ENCODE measurements at regions not wholly inside any gene's neighbourhood (a gene's known extent, or its start where the extent isn't known, plus 50 kb on each side); places are given as distances from the start of the nearest gene placed in this dataset.

DNA sequence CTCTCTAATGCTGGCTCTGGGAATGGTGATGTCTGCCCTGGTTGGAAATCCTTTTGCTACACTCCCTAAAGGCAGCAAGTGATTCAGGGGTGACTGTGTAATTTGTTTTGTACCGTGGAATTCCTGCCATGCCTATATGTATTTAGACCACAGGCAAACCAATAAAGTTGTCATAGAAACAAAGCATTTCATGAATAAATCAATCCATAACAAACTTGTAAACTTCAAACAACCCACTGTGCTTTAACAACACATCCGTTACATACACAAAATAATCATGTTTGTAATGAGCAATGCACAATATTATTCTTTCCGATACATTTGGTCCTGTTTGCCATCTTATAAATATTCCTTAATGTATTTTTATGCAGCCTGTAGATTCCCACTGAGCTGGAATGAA lies 330.3 kb upstream of the SNX7 start:
- Mint-ChIP-seq H3K36me3 (no peaks in the 10 kb centered on the region), H3K4me1 (no peaks in the 10 kb centered on the region), H3K4me3 (no peak overlapping the region), H3K9me3 (no peaks in the 10 kb centered on the region), H3K27ac (no peak overlapping the region), H3K27me3 (no peaks in the 10 kb centered on the region)
- no peak for DNase-seq
- CTCF ChIA-PET = no interaction called here

DNA sequence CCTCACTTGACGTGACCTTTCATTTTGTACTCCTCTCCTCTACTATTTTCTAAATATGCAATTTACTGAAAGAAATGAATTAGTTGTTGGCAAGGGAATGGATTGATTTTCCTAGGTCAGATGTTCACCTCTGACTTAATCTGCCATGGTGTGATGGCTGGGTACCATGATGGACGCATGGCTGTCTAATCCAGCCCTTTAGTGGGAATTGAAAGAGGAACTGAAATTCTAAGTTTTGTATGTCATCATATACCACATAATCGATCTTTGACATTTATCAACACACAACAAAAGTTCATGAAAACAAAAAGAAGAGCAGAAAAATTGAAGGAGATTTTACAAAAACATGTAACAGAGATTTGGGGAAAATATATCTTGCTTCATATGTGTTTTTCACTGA lies 331.3 kb upstream of the SNX7 start:
- H3K9me3 Mint-ChIP-seq = no peaks in the 10 kb centered on the region
- CTCF ChIA-PET = no interaction called here
- no peaks in the 10 kb centered on the region for H3K36me3 Mint-ChIP-seq
- no peak overlapping the region for H3K4me3 Mint-ChIP-seq
- no peak overlapping the region for H3K27ac Mint-ChIP-seq
- H3K4me1 Mint-ChIP-seq = no peaks in the 10 kb centered on the region
- no peaks in the 10 kb centered on the region for H3K27me3 Mint-ChIP-seq
- DNase-seq = no peak

DNA sequence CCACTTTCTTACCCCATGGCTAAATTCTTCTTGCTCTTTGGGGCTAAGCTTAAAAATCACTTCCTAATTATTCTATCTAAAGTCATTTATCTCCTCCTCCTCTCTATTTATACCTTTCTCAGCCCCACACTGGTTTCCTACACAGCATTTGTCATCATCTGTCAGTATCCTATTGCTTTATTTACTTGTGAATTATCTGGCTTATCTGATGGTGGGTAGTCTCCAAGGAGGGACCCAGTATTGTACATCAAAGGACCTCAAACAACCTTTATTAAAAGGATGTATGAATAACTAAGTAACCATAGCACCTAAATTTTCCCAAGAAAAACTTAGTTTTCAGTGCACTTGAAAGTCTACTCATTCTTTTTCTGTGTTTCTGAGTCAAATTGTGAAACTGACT lies 332.7 kb upstream of the SNX7 start:
- Mint-ChIP-seq H3K4me1 (peaks cover 5% of the 10 kb centered on the region), H3K4me3 (no peak overlapping the region), H3K27me3 (no peaks in the 10 kb centered on the region), H3K27ac (no peak overlapping the region), H3K9me3 (no peaks in the 10 kb centered on the region), H3K36me3 (no peaks in the 10 kb centered on the region)
- DNase-seq = no peak
- CTCF ChIA-PET = no interaction called here

DNA sequence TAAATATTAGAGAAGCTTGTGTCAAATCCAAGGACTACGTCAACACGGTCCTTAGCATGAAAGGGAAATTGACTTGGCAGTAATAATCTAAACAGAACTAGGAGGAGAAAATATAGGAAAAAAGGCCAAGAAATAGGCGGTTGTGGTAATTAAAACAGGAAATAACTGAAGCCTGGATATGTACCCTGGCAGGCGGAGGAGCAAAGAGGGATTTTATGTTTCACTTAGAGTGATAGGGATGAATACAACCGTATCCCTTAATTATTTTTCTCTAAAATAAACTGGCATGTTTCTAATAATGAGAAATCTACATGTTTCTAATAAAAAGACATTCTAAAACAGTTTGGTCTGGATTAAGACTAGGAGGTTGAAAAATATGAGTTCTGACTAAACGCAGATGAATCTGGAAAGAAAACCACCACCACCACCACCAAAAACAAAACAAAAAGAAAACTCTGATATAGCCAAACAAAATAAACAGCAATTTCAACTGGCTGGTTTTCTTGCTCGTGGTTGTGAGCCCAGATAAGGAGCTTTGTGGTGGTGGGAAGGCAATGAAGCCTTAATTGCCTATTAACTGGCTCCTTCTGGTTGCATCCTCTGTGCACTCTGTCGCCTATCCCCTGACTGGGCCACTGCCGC lies 334.2 kb upstream of the SNX7 start:
- H3K27me3 Mint-ChIP-seq = no peaks in the 10 kb centered on the region
- no peak overlapping the region for H3K27ac Mint-ChIP-seq
- CTCF ChIA-PET = no interaction called here
- no peaks in the 10 kb centered on the region for H3K36me3 Mint-ChIP-seq
- H3K4me3 Mint-ChIP-seq = no peak overlapping the region
- H3K9me3 Mint-ChIP-seq = no peaks in the 10 kb centered on the region
- no peak for DNase-seq
- peaks cover 10% of the 10 kb centered on the region for H3K4me1 Mint-ChIP-seq

DNA sequence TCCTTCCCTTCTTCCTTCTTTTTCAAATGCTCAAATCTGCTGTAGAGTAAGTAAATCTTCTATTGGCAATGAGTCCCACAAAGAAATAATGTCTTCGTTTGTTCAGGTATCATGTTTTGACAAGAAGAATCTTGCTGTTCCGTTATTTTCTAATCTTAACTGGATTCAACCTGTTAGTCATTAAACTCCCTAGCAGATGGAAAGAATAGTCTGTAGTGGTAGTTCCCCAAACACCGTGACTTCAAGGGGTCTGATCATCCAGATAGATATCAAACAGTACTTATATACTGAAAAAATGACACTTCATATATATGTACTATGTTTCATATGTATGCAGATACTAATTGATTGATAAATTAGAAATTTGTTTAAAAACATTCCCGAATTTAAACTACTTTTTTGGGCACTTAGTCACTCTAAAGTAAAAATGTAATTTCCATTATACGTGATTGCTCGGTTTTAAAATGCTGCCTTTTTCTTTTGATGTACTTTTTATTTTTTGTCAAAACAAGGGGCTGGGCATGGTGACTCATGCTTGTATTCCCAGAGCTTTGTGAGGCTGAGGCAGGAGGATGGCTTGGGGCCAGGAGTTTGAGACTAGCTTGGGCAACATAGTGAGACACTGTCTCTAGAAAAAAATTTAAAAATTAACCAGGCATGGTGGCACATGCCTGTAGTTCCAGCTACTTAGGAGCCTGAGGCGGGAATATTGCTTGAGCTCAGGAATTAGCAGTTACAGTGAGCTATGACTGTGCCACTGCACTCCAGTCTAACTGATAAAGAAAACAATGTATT lies 335.7 kb upstream of the SNX7 start:
- no peaks in the 10 kb centered on the region for H3K36me3 Mint-ChIP-seq
- H3K27me3 Mint-ChIP-seq = no peaks in the 10 kb centered on the region
- H3K4me3 Mint-ChIP-seq = no peak overlapping the region
- no peaks in the 10 kb centered on the region for H3K9me3 Mint-ChIP-seq
- H3K4me1 Mint-ChIP-seq = peaks cover 10% of the 10 kb centered on the region
- no peak for DNase-seq
- CTCF ChIA-PET = no interaction called here
- H3K27ac Mint-ChIP-seq = no peak overlapping the region

DNA sequence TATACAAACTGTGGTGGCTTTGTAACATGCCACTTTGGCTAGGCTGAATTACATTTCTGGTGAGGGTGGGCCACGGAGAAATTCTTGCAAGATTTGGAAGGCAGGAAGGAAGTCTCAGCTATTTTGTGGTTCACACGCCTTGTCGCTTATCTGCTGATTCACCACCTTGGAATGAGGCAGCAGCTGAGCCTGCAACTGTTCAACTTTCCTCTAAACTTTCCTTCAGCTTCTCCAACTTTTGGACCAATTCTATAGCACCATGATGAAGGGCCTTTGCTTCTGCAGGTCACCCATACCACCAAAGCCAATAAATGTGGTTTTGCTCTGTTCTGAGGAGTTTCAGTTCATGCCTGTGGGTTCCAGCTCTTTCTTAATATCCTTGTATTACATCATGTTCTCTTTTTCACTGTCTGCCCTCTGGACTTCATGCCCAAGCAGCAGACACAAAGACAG lies 337.6 kb upstream of the SNX7 start:
- H3K36me3 Mint-ChIP-seq = no peaks in the 10 kb centered on the region
- DNase-seq = no peak
- H3K27me3 Mint-ChIP-seq = no peaks in the 10 kb centered on the region
- no peak overlapping the region for H3K27ac Mint-ChIP-seq
- CTCF ChIA-PET = no interaction called here
- H3K9me3 Mint-ChIP-seq = no peaks in the 10 kb centered on the region
- H3K4me1 Mint-ChIP-seq = peaks cover 10% of the 10 kb centered on the region
- no peak overlapping the region for H3K4me3 Mint-ChIP-seq

DNA sequence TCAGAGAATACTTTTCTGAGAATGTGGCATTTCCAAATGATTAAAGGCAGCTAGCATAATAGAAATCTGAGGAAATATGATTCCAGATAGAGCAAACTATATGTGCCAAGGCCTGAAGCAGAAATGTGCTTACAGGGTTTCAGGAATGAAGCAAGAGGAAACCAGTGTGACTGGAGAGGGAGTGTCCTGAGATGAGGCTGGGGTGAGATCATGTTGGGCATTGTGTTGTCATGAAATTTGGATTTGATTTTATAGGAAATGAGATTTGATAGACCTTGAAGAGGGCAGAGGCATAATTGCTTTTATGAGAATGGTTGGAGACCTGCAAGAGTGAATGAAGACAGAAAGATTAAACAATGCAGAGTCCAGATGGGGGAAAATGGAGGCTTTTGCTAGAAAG lies 338.1 kb upstream of the SNX7 start:
- H3K4me3 Mint-ChIP-seq = no peak overlapping the region
- CTCF ChIA-PET = no interaction called here
- H3K27ac Mint-ChIP-seq = no peak overlapping the region
- no peaks in the 10 kb centered on the region for H3K27me3 Mint-ChIP-seq
- H3K36me3 Mint-ChIP-seq = no peaks in the 10 kb centered on the region
- no peaks in the 10 kb centered on the region for H3K9me3 Mint-ChIP-seq
- H3K4me1 Mint-ChIP-seq = peaks cover 10% of the 10 kb centered on the region
- no peak for DNase-seq

DNA sequence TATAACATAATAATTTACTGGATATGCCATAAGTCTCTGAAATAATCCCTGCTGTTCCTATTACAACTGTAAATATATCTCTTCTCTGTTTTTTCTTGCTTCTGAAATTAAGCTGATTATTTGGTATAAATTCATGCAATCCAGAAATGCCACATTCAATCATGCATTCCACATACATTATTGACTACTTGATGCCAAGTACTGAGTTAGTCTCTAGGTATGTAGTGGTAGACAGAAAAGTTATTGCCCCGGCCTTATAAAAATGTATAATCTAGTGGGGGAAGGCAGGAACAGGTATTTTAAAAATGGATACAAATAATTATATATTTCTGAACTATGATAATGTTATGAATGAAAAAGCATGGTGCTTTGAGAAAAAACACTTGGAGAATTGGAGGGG lies 338.6 kb upstream of the SNX7 start:
- DNase-seq = no peak
- CTCF ChIA-PET = no interaction called here
- peaks cover 10% of the 10 kb centered on the region for H3K4me1 Mint-ChIP-seq

DNA sequence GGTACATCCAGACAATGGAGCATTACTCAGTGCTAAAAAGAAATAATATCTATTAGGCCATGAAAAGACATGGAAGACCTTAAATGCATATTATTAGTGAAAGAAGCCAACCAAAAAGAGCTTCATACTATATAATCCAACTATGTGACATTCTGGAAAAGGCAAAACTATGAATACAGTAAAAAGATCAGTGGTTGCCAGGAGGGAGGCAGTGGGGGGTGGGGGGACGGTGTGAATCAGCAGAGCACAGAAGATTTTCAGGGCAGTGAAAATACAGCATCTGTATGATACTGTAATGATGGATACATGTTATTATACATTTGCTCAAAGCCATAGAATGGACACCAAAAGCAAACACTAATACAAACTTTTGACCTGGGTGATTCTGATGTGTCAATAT lies 339.4 kb upstream of the SNX7 start:
- Mint-ChIP-seq H3K27me3 (no peaks in the 10 kb centered on the region), H3K9me3 (no peaks in the 10 kb centered on the region), H3K36me3 (no peaks in the 10 kb centered on the region), H3K27ac (no peak overlapping the region), H3K4me1 (peaks cover 10% of the 10 kb centered on the region), H3K4me3 (no peak overlapping the region)
- DNase-seq = no peak
- CTCF ChIA-PET = no interaction called here

More for the DNA sequence above, 338.6 kb upstream of the SNX7 start:
- no peaks in the 10 kb centered on the region for H3K36me3 Mint-ChIP-seq
- no peak overlapping the region for H3K27ac Mint-ChIP-seq
- H3K9me3 Mint-ChIP-seq = no peaks in the 10 kb centered on the region
- H3K27me3 Mint-ChIP-seq = no peaks in the 10 kb centered on the region
- H3K4me3 Mint-ChIP-seq = no peak overlapping the region

DNA sequence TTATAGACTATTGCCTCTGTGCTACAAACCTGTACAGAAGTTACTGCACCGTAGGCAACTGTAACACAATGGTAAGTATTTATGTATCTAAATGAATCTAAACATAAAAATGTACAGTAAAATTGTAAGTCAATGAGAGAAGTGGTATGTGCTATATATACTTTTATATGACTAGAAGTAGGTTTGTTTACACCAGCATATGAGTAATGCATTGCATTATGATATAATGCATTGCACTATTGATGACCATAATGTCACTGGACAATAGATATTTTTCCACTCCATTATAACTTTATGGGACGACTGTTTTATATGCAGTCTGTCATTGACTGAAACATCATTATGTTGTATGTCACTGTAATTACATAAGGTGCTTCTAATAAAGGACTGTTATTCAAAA lies 340.3 kb upstream of the SNX7 start:
- peaks cover 10% of the 10 kb centered on the region for H3K4me1 Mint-ChIP-seq
- no peaks in the 10 kb centered on the region for H3K9me3 Mint-ChIP-seq
- H3K4me3 Mint-ChIP-seq = no peak overlapping the region
- H3K27ac Mint-ChIP-seq = no peak overlapping the region
- CTCF ChIA-PET = no interaction called here
- no peaks in the 10 kb centered on the region for H3K27me3 Mint-ChIP-seq
- H3K36me3 Mint-ChIP-seq = no peaks in the 10 kb centered on the region
- no peak for DNase-seq

DNA sequence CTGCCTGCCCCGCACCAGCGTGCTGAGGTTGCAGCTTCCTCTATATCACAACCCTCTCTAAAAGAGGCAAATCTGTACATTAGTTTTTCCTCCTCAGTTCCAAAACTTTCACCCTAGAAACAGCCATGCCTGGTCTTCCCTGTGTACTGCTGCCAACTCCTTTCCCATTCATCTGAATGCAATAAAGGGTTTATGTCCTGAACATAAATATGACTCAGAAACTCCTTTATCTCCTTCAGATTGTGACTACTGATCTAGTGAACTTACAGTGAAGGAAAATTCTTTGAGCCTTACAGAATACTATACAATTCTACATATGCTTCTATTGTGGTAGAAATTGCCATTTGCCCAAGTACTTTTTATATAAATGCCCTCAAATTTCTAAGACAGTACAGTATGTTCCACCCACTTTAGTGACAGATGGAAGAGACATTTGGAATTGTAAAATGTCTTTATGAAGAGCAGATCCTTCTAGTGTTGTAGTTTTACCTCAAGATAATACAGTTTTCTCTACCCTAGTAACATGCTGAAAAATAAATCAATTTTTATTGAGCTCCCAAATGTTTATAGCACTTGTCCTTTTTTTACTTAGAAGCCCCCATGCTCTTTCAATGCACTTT lies 345.1 kb upstream of the SNX7 start:
- no peak overlapping the region for H3K27ac Mint-ChIP-seq
- H3K4me3 Mint-ChIP-seq = no peak overlapping the region
- DNase-seq = no peak
- no peaks in the 10 kb centered on the region for H3K27me3 Mint-ChIP-seq
- H3K4me1 Mint-ChIP-seq = no peaks in the 10 kb centered on the region
- H3K36me3 Mint-ChIP-seq = no peaks in the 10 kb centered on the region
- CTCF ChIA-PET = no interaction called here
- H3K9me3 Mint-ChIP-seq = no peaks in the 10 kb centered on the region

DNA sequence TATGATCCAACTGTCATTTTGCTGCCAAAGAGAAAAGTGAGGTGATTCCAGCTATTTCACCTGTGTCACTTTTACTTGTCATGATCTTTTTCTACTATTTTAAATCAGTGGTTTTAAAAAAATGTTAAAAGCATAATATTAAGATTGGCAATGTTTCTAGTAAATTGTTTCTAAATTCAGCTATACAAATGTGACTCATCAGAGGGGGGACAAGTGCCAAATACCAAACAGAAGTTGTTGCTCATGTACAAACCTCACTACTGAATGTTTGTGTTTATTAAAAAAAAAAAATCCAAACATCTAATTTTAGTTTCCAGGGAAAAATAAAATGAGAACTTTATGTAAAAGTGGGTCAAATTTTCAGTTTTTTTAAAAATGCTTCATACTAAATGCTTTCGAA lies 346.2 kb upstream of the SNX7 start:
- no peaks in the 10 kb centered on the region for H3K9me3 Mint-ChIP-seq
- no peaks in the 10 kb centered on the region for H3K4me1 Mint-ChIP-seq
- CTCF ChIA-PET = no interaction called here
- no peaks in the 10 kb centered on the region for H3K27me3 Mint-ChIP-seq
- DNase-seq = no peak
- H3K4me3 Mint-ChIP-seq = no peak overlapping the region
- no peak overlapping the region for H3K27ac Mint-ChIP-seq
- H3K36me3 Mint-ChIP-seq = no peaks in the 10 kb centered on the region

DNA sequence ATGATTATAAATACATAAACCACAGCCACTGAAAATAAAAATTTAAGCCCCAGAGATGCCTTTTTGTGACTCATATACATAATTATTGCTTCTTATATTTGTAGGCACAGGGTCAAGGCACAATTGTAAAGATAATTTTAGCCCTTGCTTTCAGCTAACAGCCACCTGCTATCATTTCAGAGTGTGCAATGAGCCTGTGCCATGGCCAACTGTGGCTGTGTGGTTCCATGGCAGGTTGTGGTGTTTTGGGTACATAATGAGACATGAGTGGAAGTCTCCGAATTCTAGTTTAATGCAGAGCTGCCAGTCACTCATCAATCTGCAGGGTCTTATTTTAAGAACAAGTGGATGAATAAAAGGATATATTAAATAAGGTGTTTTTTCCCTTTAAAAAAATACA lies 346.9 kb upstream of the SNX7 start:
- Mint-ChIP-seq H3K27ac (no peak overlapping the region), H3K9me3 (no peaks in the 10 kb centered on the region), H3K27me3 (no peaks in the 10 kb centered on the region), H3K4me3 (no peak overlapping the region), H3K36me3 (no peaks in the 10 kb centered on the region), H3K4me1 (no peaks in the 10 kb centered on the region)
- DNase-seq = no peak
- CTCF ChIA-PET = no interaction called here

DNA sequence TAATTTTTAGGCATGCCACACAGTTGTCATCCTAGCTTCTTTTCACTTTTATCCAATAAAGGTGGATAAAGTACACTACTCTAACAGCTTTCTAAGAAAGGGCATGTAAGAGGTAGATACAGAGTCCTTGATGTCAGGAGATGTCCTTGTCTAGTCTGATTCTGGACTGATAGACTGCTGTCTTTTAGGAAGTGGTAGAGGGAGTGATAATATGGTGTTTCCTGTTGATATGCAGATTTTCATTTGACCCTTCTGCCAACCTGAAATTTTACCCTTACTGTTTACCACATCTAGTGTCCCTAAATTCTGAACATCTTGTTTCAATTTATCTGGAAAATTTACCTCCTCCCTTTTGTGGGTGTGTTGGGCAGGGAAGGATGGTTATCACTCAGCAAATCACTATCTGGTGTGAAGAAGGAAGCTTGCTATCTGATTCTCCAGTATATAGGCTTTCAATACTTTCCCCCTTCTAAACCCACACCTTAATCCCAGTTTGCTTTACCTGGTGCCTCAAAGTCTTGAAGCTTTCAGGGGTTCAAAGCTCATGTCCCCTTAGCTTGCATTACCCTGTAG lies 354.9 kb upstream of the SNX7 start:
- no peak for DNase-seq
- no peak overlapping the region for H3K4me3 Mint-ChIP-seq
- CTCF ChIA-PET = no interaction called here
- no peaks in the 10 kb centered on the region for H3K27me3 Mint-ChIP-seq
- no peaks in the 10 kb centered on the region for H3K36me3 Mint-ChIP-seq
- H3K4me1 Mint-ChIP-seq = no peaks in the 10 kb centered on the region
- H3K9me3 Mint-ChIP-seq = no peaks in the 10 kb centered on the region
- H3K27ac Mint-ChIP-seq = no peak overlapping the region

DNA sequence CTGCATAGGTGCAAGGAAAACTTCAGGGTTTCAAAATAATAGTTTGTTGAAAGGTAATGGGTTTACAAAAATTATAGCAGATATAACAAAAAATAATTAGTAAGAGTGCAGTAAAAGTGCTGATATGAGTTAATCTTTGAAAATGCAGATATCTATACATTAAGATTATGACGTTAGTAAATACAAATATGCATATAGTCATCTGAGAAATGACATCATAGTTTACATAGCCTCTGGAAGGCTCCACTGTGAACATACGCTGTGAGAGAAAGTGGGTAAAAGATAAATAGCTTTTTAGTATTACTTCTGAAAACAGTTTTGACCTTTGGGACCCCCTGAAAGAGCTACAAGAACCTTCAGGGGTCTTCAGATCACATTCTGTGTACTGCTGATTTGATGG lies 356.2 kb upstream of the SNX7 start:
- CTCF ChIA-PET = no interaction called here
- Mint-ChIP-seq H3K4me1 (no peaks in the 10 kb centered on the region), H3K9me3 (no peaks in the 10 kb centered on the region), H3K36me3 (no peaks in the 10 kb centered on the region), H3K27ac (no peak overlapping the region), H3K27me3 (no peaks in the 10 kb centered on the region), H3K4me3 (no peak overlapping the region)
- no peak for DNase-seq
